Neural progenitor cell (in vitro differentiated cells): ENCODE measurements at regions not wholly inside any gene's neighbourhood (a gene's known extent, or its start where the extent isn't known, plus 50 kb on each side); places are given as distances from the start of the nearest gene placed in this dataset.

Source experiments
- CTCF ChIP-seq: fragments of 200-600 bp; sonication (generic); IDR thresholded peaks from 2 replicates; pipeline ENCODE4 v1.5.1; 2017; ENCODE audit warnings: antibody characterized with exemption, mild to moderate bottlenecking
- EZH2 ChIP-seq: fragments of 200-600 bp; sonication (generic); IDR thresholded peaks from 2 replicates; pipeline ENCODE4 v1.6.1; 2017; ENCODE audit warnings: antibody characterized with exemption, mild to moderate bottlenecking, moderate library complexity

- TF ChIP-seq CTCF (no peak), EZH2 (no peak)
These were observed 53.3 kb upstream of the TOP3B start for GRCh38 chr22:22035771-22036314.
